NT2/D1 (cell line): ENCODE measurements at regions not wholly inside any gene's neighbourhood (a gene's known extent, or its start where the extent isn't known, plus 50 kb on each side); places are given as distances from the start of the nearest gene placed in this dataset.

Experiments
- DNase-seq: peaks from one replicate; pipeline ENCODE4 v3.0.0-alpha.2; 2011; ENCODE audit warnings: low read depth, low spot score
- H3K27me3 ChIP-seq: 2 replicates; pipeline ENCODE4 v1.6.0; 2011; ENCODE audit warnings: mild to moderate bottlenecking; ENCODE audit not compliant: insufficient read length, insufficient read depth
- H3K36me3 ChIP-seq: 2 replicates; pipeline ENCODE4 v1.6.1; 2011; ENCODE audit warnings: mild to moderate bottlenecking, low read length, mixed read lengths; ENCODE audit not compliant: insufficient read depth, insufficient read length
- H3K4me1 ChIP-seq: 2 replicates; pipeline ENCODE4 v1.5.1; 2011; ENCODE audit not compliant: insufficient read depth, insufficient read length
- H3K4me3 ChIP-seq: 2 replicates; pipeline ENCODE4 v1.5.1; 2011; ENCODE audit warnings: low read depth; ENCODE audit not compliant: insufficient read length
- H3K9ac ChIP-seq: 2 replicates; pipeline ENCODE4 v1.6.0; 2011; ENCODE audit warnings: low read depth; ENCODE audit not compliant: insufficient read length
- H3K9me3 ChIP-seq: 2 replicates; pipeline ENCODE4 v1.5.1; 2011; ENCODE audit warnings: mild to moderate bottlenecking, low read length; ENCODE audit not compliant: insufficient read depth
- SUZ12 ChIP-seq: IDR thresholded peaks from 2 replicates; pipeline ENCODE4 v1.6.1; 2011; ENCODE audit not compliant: insufficient read length, insufficient read depth; ENCODE audit errors: extremely low read depth
- YY1 ChIP-seq: IDR thresholded peaks from 2 replicates; pipeline ENCODE4 v1.6.1; 2011; ENCODE audit not compliant: insufficient read length, insufficient read depth
- ZNF274 ChIP-seq: IDR thresholded peaks from 2 replicates; pipeline ENCODE4 v1.6.1; 2011; ENCODE audit warnings: mild to moderate bottlenecking, low read depth, low read length

DNA sequence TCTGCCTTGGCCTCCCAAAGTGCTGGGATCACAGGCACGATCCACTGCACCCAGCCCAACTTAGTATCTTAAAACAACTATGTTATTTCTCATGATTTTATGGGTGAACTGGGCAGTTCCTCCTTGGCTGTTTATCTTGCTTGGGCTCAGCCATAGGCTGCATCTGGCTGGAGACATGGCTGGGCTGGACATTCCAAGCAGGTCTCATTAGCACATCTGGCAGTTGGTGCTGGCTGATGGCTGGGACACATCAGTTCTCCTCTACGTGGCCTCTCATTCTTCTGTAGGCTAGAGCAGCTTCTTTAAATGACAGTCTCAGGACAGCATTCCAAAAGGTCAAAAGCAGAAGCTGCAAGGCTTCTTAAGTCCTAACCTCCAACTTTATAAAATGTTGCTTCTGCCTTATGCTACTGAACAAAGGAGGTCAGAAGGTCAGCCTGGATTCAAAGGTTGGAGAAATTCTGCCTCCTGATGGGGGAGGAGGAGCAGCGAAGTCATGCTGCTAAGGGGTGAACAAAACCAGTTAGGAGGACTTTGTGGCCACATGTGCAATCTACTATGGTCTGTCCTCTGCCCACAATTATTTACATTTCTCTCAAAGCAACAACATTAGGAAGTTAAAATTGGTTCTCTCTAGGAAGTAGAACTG lies 144.0 kb downstream of the AQP9 start:
- Histone ChIP-seq H3K9me3 (no peaks in the 10 kb centered on the region), H3K4me1 (no peaks in the 10 kb centered on the region), H3K27me3 (no peaks in the 10 kb centered on the region), H3K9ac (no peak overlapping the region), H3K36me3 (no peaks in the 10 kb centered on the region), H3K4me3 (no peak overlapping the region)
- TF ChIP-seq ZNF274: no peak
- no peak for TF ChIP-seq YY1
- no peak for TF ChIP-seq SUZ12
- DNase-seq: no peak

DNA sequence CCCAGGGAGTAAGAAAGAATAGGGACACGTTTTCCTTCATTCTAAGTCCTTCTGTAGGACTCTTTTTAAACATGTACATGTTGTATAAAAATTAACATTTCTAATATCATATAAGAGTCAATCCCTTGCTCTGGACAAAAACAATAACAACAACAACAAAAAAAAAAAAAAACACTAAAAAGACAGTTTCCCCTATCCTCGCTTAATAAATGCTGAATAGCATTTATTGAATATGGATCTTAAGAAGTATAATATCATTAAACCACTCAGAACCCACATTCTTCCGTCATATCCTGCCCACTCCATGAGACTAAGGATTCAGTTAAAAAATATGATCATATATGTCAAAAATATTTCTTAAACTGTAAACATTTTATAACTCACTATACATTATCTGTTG lies 145.1 kb downstream of the AQP9 start:
- TF ChIP-seq ZNF274 (no peak), SUZ12 (no peak), YY1 (no peak)
- no peak overlapping the region for H3K9ac ChIP-seq
- H3K27me3 ChIP-seq: no peaks in the 10 kb centered on the region
- no peaks in the 10 kb centered on the region for H3K36me3 ChIP-seq
- no peaks in the 10 kb centered on the region for H3K9me3 ChIP-seq
- no peaks in the 10 kb centered on the region for H3K4me1 ChIP-seq
- H3K4me3 ChIP-seq: no peak overlapping the region
- no peak for DNase-seq

DNA sequence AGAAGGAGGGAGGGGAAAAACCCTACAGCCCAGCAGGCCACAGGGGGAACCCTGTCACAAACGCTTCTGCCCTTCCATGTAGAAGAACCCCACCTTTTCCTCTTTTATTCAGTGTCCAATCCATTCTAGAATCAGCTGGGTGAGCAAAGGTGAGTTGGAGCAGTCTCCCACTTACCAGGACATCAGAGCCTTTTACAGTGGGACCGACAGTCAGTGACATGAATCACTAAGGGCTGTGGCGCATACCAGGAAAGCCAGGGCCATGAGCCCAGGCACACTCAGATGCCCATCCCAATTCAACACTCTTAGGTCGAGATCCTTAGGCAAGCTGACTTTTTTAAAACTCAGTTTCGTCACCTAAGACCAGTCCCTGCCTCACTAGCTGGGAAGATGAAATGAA lies 146.1 kb downstream of the AQP9 start:
- no peaks in the 10 kb centered on the region for H3K9me3 ChIP-seq
- DNase-seq: no peak
- H3K36me3 ChIP-seq: no peaks in the 10 kb centered on the region
- H3K9ac ChIP-seq: no peak overlapping the region
- no peaks in the 10 kb centered on the region for H3K27me3 ChIP-seq
- no peak for TF ChIP-seq ZNF274
- TF ChIP-seq YY1: no peak
- TF ChIP-seq SUZ12: no peak
- no peaks in the 10 kb centered on the region for H3K4me1 ChIP-seq
- H3K4me3 ChIP-seq: no peak overlapping the region

DNA sequence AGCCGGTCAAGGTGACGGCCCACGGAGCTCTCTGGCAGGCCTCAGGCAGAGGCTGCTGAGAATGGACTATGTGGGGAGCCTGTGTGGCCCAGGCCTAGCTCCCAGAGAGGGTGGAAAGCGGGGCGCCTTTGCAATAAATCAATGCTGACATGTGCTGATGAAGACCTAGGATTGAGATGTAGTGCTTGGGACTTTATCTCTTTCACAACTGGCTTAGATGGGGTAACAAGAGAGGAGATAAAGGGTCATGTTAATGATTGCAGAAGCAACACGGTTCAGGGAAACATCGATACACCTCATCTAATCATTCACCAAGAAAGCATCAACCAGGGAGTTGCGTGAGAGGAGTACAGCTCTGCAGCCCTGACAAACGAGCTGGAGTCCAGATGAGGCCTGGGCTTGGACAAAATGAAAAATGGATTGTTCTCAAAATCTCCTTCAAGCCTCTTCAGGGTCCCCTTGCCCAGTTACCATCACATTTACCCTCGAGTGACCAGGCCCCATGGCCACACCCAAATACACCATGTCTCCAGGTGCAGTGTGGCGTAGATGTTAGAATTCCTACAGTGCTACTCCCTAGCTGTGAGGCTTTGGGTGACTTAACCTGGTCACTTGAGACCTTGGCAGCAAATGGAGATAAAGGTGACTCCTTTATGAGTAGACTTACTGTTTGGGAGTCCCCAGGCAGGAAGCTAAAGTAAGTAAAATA lies 146.4 kb upstream of the LIPC start:
- H3K4me3 ChIP-seq: no peak overlapping the region
- H3K9me3 ChIP-seq: no peaks in the 10 kb centered on the region
- H3K36me3 ChIP-seq: no peaks in the 10 kb centered on the region
- no peak overlapping the region for H3K9ac ChIP-seq
- H3K4me1 ChIP-seq: no peaks in the 10 kb centered on the region
- DNase-seq: no peak
- TF ChIP-seq SUZ12: no peak
- no peak for TF ChIP-seq ZNF274
- no peak for TF ChIP-seq YY1
- no peaks in the 10 kb centered on the region for H3K27me3 ChIP-seq

DNA sequence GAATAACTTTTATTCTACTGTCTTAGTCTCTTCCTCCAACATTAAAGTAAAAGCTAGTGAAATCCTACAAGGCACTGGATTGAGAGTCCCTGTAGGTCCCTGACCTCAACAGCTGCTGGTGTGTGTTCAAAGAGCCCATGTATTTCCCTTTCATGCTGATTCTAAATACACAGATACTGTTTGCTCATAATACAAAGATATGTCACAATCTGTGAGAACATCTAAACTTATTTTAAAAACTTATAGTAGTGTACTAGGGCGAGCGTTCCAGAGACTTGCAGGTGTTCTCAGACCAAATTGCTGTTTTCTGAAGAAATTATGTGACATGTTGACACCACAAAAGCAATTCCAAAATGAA lies 145.9 kb upstream of the LIPC start:
- Histone ChIP-seq H3K4me1 (no peaks in the 10 kb centered on the region), H3K27me3 (no peaks in the 10 kb centered on the region), H3K9ac (no peak overlapping the region), H3K4me3 (no peak overlapping the region), H3K36me3 (no peaks in the 10 kb centered on the region), H3K9me3 (no peaks in the 10 kb centered on the region)
- no peak for DNase-seq
- TF ChIP-seq YY1 (no peak), SUZ12 (no peak), ZNF274 (no peak)

DNA sequence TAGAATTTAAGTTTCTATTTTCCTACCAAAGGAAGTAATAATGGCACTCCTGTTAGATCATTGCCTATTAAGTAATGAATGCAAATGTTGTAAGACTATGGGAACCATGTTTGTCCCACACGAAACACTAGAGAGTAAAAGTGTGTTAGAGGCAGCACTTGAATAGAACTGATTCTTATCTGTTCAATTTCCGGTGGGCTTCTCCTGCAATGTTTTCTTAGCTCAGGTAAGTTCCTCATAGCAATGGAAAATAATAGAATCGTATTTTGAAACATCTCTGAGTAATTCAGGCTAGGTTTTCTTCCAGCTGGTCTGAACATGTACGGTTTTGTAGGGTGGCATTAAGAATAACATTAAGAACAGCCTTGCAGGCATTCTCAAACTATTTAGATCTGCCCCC lies 145.3 kb upstream of the LIPC start:
- H3K4me1 ChIP-seq: no peaks in the 10 kb centered on the region
- no peaks in the 10 kb centered on the region for H3K36me3 ChIP-seq
- no peaks in the 10 kb centered on the region for H3K27me3 ChIP-seq
- TF ChIP-seq ZNF274: no peak
- no peak for TF ChIP-seq YY1
- TF ChIP-seq SUZ12: no peak
- no peak overlapping the region for H3K9ac ChIP-seq
- H3K9me3 ChIP-seq: no peaks in the 10 kb centered on the region
- no peak overlapping the region for H3K4me3 ChIP-seq
- DNase-seq: no peak

DNA sequence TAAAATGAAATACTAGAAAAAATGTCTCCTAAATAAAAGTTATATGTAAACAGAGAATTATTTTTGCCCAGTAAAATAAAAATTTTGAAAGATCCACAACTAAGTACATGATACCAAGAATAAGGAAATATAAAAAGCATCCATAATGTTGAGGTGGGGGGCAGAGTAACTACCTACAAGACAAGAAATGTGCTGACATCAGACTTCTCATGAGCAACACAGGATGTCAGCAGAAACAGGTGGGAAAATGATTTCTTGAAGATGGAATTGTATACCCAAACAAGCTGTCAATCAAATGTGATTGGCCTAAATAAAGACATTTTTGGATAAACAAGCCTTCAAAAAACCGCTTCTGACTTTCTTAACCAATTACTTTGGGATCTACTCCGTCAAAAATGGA lies 143.9 kb upstream of the LIPC start:
- H3K9me3 ChIP-seq: no peaks in the 10 kb centered on the region
- H3K9ac ChIP-seq: no peak overlapping the region
- no peaks in the 10 kb centered on the region for H3K27me3 ChIP-seq
- DNase-seq: no peak
- H3K4me1 ChIP-seq: no peaks in the 10 kb centered on the region
- H3K36me3 ChIP-seq: no peaks in the 10 kb centered on the region
- H3K4me3 ChIP-seq: no peak overlapping the region
- TF ChIP-seq ZNF274 (no peak), SUZ12 (no peak), YY1 (no peak)

DNA sequence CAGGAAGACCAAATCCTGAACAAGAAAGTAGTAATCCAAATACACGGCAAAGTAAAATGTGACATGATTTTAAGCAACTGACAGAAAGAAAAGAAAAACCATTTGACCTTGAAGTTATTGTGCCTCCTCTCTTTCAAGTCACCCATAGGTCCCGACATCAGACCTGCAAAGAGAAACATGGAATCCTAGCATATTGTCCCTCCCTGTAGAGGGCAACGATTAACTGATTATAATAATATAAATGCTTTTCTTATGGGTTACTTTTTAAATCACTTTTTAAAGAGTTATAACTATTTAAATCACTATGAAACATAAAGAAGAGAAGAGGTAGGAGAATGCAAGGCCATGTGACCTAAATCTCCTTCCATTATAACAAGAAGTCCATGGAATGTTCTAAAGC lies 143.2 kb upstream of the LIPC start:
- Histone ChIP-seq H3K4me1 (no peaks in the 10 kb centered on the region), H3K27me3 (no peaks in the 10 kb centered on the region), H3K9ac (no peak overlapping the region), H3K9me3 (no peaks in the 10 kb centered on the region), H3K4me3 (no peak overlapping the region), H3K36me3 (no peaks in the 10 kb centered on the region)
- TF ChIP-seq YY1 (no peak), ZNF274 (no peak), SUZ12 (no peak)
- no peak for DNase-seq
